IPS-NIHi11 (cell line): ENCODE measurements at regions not wholly inside any gene's neighbourhood (a gene's known extent, or its start where the extent isn't known, plus 50 kb on each side); places are given as distances from the start of the nearest gene placed in this dataset.
"Not testable (repeated sequence)": the region's sequence is repeated elsewhere in the genome, so short reads cannot be mapped to it uniquely, and the experiment has no call there.

ENCODE experiments used
- DNase-seq: peaks from one replicate; pipeline ENCODE4 v3.0.0; 2012; ENCODE audit warnings: mixed read lengths, low spot score

DNA sequence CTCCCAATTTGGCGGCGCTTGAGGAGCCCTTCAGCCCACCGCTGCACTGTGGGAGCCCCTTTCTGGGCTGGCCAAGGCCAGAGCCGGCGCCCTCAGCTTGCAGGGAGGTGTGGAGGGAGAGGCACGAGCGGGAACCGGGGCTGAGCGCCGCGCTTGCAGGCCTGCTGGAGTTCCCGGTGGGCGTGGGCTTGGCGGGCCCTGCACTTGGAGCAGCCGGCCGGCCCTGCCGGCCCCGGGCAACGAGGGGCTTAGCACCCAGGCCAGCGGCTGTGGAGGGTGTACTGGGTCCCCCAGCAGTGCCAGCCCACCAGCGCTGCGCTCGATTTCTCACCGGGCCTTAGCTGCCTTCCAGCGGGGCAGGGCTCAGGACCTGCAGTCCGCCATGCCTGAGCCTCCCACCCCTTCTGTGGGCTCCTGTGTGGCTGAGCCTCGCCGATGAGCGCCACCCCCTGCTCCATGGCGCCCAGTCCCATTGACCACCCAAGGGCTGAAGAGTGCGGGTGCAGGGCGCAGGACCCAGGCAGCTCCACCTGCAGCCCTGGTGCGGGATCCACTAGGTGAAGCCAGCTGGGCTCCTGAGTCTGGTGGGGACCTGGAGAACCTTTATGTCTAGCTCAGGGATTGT, 815.4 kb upstream of the B3GALT2 start:
- DNase-seq, result not testable (repeated sequence)

DNA sequence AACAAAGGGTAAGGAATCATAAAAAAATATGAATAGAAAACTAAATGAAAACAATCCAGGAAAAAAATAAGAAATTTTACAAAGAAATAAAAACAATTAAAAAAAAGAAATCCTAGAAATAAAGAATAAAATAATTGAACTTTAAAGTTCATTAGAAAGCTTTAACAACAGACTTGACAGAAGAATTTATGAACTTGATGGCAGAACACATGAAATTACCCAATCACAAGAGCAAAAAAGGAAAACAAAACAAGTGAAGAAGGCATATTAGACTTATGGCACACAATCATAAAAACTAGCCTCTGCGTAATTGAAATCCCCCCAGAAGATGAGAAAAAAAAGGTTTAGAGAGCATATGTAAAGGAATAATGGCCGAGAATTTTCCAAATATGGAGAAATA, 802.5 kb upstream of the B3GALT2 start:
- DNase-seq, result no peak

DNA sequence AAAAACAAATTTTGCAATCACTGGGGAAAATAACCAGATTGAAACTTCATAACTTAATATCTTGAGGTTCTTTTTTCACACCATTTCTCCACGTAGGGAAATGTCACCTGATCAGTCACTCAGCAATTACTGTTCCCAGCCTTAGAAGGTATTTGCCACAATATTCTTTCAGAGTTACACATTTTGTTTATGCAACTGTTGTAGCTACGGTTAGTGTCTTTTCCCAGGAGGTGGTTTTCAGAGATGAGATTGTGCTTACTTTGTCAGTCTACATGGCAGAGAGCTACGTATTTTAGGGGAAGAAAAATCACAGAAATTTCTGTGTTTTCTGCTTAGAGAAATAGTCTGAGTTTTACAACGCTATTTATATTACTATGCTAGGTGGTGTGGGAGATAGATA, 792.8 kb upstream of the B3GALT2 start:
- DNase-seq, result no peak

DNA sequence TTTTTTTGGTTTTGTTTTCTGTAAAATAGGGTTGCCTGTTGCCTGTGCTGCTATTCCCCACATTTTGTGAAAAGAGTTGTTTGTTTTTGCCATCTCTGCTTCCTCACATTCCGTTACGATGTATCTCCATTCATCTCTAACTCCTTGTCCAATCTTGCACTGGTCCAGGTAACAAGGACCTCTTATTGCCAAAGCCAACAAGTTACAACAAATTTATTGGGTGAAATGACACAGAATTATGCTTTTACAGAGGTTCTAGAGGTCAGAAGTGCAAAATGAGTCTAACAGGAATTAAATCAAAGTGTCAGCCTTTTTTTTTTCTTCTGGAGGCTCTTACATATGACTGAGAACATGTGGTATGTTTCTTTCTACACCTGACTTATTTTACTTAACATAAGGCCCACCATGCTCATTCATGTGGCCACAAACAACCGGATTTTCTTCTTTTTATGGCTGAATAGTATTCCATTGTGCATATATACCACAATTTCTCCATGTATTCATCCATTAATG, 787.9 kb upstream of the B3GALT2 start:
- no peak for DNase-seq

DNA sequence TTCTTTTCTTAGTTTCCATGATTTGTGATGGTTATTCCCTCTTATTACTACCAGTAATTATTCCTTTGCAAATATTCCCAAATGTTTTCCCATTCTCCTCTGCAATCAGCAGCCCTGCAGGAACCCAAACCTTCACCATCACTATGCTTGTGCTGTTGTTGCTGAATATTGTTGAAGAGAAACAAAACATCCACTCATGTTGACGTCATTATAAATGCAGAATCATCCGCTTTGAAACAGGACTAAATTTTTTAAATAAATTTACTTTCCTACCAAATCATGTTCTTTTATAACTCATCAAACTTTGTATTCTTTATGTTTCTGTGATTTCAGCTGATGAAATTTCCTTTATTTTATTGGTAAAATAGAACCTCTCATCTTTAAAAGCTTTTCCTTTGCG, 787.0 kb upstream of the B3GALT2 start:
- DNase-seq, result no peak

DNA sequence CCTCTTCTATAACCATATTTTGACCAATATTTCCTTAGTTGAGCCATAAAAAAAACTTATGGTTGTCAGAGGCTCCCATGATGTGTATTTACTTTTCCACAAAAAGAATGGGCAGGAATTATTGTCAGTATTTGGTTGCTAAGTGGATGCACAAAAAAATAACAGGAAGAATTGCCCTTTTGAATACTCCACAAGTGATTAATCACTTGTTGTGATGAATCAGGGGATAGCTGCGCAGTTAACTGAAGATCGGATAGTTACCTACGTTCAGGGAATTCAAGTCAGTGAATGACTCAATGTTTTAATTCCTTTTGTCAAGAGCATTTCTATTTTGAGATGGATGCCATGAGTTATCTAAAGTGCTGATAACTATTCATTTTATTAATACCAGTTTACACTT, 785.2 kb upstream of the B3GALT2 start:
- no peak for DNase-seq

DNA sequence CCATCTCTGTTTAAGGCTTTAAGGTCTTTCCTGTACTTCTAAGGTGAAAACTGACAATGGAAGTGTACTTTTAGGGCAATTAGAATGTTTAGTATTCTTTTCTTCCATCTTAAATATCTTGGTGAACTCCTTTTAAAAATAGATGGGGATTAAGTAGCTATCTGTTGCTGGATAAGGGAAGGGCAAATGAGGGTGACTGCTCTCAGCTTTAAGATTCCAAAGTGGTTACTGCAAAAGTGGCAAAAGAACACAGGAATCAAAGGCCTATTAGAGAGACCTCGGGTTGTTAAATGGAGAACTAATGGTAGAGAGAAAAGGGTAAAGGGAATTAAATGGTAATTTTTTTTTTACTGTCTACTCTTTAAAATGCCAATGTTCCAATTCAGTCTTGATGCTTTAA, 774.1 kb upstream of the B3GALT2 start:
- no peak for DNase-seq

DNA sequence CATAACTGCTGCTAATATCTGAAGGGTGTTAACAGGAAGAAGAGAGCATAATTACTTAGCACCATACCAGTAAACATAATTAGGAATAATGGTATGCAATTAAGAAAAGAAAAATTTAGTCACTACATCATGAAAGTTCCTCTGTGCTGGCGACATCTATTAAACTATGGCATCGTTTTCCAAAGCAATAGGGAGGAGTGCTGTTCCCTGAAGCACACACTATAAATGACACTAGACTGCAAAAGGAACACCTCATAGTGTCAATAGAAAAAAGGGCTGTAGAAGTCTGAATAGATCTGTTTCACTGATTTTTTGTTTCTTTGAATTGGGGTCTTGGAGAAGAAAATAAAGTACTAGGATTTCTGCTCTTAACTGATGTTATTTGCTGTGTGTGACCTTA, 773.6 kb upstream of the B3GALT2 start:
- no peak for DNase-seq

DNA sequence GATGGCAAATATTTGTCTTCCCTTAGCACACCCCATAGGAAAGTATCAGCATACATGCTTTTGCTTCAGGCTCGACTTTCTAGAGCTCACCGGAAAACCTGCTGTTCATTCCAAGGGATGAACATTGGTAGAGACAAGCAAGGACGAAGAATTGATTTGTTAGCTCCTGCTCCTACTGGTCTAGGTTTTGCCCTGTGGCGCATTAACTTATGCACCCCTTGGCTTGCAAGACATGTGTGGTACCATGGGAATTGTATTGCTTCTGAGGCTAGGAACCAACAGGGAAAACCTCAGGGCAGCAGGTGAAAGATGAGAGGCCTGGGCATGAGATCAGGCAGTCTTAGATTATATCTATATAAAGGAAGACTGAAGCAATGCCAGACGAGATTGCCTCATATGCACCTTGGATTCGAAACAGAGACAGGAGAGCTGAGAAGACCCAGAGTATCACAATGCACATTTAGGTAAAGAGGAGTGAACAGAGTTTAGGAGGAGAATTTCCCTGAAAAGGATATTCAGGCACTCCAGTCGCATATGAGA, 771.2 kb upstream of the B3GALT2 start:
- DNase-seq, result no peak

DNA sequence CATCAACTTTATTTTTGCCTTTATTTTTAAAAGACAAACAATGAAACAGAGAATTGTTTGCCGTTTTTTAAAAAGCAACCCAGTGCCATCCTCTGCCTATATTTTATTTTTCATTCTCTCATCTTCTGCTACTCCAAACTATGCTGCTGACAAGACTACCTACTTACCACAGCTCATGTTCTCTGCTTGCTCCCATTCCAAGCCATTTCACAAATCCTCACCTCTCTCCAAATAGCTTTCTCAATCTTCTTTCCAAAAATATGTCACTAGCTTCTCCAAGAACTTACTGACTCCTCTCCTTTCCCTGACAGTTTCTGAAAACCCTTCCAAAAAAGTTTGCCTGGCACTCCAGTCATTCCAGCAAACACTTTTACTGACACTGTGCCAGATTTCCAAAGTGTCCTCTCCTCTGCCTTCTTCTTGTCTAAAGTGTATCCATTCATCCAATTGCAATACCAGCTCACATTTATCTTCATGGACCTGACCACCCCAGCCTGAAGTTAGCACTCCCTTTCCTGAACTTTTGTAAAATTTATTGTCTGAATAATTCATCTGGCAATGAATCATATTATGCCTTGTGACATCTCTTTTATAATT, 766.5 kb upstream of the B3GALT2 start:
- no peak for DNase-seq

DNA sequence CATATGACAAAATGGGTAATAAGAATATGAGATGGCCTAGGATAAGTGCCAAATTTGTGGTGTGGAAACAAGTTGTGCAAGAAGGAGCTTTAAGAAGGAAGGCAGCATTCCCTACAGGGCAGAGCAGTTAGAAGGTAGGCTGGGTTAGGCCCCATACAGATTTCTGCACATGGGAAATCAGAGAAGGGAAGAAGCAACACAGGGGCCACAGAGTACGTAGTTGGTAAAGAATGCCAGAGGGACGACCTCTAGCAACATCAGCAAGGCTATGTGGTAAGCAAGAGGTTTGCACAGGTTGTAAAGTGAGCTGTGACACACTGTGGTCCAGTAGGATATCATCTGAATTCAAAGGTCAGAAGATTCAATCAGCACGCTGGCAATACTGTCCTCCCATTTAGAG, 765.6 kb upstream of the B3GALT2 start:
- no peak for DNase-seq

DNA sequence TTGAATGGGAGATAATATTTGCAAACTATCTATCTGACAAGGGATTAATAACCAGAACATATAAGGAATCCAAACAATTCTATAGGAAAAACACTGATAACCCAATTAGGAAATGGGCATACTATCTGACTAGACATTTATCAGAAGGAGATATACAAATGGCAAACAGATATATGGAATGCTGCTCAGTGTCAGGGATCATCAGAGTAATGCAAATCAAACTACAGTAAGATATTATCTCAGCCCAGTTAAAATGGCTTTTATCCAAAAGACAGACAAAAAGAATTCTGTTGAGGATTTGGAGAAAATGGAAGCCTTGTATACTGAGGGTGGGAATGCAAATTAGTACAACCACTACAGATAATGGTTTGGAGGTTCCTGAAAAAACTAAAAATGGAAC, 758.0 kb upstream of the B3GALT2 start:
- no peak for DNase-seq

DNA sequence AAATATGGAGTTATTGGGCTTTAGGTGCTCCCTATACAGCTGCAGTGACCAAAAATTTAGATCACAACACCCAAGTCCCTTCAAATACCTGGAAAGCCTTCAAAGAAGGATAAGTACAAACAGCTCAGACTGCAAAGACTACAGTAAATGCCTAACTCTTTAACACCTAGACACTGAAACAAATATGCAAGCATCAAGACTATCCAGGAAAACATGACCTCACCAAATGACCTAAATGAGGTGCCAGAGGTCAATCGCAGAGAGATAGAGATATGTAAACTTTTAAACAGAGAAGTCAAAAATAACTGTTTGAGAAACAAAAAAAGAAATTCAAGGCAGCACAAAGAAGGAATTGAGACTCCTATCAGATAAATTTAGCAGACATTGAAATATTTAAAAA, 753.8 kb upstream of the B3GALT2 start:
- no peak for DNase-seq

DNA sequence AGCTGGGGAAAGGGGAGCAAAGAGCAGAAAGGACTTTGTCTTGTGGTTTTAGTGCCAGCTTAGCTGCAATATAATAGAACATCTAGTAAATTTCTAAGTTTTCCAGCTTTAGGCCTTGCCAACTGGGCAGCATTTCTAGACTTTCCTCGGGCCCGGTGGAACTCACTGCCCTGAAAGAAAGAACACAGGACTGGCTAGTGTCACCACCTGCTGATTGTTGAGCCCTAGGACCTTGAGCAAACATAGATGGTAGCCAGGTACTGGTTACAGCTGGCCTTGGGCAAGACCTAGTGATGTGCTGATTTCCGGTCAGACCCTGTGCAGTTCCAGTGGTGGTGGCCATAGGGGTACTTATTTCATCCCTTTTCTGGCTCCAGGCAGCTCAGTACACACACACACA, 753.2 kb upstream of the B3GALT2 start:
- DNase-seq, result no peak

DNA sequence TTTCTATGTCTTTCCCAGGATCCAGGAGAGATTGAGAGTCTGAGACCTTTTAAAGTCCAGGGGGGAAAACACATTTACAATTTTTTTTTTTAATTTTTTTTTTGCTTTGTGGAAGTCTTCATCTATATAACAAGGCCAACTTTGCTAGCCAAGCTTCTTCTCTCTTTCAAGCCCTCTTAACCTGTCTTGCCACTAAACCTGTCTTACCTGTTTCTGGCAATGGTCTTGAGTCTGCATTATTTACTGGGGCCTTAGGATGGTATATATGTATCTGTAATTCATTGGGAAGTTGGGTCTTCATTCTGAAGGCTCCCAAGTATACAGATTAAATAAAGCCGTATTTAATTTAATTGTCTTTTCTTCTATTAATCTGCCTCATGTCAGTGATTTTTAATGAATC, 750.9 kb upstream of the B3GALT2 start:
- no peak for DNase-seq

DNA sequence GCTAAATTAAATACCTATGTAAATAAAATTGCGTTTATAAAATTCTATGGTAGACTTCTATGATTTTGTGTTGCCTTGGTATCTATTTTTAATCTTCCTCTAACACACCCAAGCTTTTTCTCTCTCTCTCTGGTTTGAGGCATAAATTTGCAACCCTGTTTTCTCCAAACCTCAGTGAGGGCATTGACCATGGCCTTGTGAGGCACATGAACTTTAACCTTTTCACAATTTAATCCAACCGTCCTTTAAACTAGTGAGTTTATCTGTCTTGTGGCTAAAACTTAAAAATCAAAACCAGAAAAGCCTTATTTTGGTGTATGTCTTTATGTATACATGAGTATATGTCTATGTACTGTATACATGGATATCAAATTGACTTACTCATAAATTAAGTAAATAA, 746.6 kb upstream of the B3GALT2 start:
- no peak for DNase-seq

DNA sequence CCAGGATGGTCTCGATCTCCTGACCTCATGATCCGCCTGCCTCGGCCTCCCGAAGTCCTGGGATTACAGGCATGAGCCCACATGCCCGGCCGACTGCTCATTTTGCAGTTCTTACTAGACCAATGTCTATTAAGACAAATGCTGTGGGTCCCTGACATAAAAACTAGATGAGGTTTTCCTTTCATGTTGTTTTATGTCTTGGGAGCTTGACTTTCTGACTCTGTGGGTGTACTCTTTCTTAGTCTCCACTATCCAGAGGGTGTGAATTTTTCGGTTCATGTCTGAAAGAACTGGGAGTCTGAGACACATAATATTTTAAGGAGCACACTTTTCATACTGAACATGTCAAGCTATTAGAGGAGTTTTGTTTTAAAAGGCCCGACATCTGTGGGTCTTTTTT, 744.9 kb upstream of the B3GALT2 start:
- DNase-seq, result no peak

DNA sequence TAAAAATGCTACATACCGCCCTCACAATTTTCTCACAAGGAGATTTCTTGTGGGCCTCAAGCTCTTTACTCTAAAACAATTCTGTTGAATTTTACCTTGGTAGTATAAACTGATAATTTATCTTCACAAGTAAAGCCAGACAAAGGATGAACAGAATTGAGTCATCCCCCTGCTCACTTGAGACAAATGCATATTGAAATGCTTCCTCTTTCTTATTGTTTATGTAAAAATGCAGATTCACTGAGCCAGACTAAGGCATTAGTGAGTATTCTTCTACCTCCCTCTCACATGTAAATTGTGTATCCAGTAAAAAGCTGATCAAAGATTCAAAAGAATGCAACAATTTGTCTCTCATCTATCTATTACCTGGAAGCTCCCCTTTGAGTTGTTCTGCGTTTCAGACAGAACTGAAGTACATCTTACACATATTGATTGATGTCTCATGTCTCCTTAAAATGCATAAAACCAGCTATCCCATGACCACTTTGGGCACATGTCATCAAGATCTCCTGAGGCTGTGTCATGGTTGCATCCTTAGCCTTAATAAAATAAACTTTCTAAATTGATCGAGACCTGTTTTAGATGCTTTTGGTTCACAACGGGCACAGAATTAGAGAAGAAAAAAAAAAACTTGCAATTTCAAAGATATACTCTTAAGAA, 743.1 kb upstream of the B3GALT2 start:
- DNase-seq, result no peak

DNA sequence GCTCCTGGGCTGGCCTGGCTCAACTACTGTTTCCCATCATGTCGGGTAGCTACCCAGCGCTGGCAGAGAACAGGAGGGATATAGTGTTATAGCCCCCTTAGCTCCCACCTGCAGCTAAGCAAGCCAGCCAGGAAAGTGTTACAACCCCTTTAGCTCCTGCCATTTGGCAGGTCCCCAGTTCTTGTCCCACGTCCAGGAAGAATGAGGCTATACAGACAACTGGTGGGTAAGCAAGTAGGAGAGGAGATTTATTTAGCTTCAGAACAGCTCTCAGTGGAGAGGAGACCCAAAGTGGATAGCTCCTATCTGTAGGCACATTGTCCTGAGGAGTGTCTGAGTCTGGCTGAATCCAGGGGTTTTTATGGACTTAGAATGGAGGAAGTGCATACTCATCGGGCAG, 741.1 kb upstream of the B3GALT2 start:
- DNase-seq, result no peak

DNA sequence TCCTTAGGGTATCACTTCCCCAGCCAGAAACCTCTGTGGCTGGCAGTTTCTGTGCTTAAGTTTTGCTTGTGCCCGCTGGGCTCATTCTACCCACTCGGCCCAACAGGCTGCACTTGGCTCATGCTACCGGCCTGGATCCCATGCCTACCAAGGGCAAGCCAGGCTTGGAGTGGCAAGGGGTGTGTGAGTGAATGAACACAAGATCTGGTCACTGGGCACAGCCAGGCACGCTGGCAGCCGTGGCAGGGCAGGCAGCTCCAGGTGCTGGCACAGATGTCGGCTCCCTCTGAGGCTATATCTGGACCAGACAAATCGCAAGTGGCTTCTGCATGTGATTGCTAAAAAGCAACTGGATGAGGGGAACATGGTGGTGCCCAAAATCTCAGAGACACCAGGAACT, 740.5 kb upstream of the B3GALT2 start:
- DNase-seq, result no peak

DNA sequence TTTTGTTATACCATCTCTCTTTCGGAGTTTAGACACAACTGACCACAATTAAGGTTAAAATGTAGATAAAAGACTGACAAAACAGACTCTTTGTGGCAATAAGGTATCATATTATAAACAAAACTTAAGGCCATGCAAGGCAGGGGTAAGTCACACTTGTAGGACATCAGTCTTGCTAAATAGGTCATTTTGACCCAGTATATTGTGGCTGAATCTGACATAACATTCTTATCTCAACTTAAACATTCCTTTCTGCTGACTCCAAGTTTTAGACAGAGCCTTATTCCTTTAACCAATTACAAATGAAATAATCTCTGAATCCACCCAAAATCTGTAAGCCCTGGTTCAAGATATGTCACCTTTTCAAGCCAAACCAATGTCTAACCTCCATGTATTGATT, 733.4 kb upstream of the B3GALT2 start:
- DNase-seq, result no peak

DNA sequence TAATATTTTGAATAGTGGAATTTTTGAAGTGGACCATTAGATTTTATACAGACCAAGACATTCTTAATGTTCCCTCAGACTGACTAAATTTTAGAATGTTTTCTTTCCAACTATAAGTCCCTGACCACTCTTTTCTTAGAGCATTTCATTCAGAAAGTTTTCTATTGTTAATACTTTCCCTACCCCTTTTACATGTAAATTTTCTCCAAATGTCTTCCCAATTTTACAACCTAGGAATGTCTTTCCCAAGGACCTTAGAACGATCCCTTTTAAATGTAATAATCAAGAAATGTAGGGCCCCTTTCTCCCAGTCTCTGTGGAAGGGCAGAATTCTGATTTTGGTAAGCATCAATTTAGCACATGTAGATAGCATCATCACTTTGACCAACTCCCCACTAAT, 730.0 kb upstream of the B3GALT2 start:
- DNase-seq, result no peak

DNA sequence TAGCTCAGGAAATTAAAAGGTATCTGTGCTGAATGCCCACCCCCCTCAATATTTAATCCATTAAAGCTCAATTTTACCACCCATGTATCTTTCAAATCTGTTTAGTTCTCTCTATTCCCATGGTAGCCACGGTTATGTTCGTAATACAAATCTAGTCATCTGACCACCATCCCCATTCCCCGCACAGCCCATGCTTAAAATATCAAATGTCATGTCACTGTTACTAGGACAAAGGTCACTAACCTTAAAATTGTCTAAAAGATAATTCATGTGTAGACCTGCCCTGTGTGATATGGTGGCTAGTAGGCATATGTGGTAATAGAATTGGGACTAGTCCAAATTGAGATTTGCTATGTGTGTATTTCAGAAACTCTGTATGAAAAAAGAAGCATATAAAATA, 728.5 kb upstream of the B3GALT2 start:
- DNase-seq, result no peak
